Endodermal cell (in vitro differentiated cells): ENCODE measurements at regions not wholly inside any gene's neighbourhood (a gene's known extent, or its start where the extent isn't known, plus 50 kb on each side); places are given as distances from the start of the nearest gene placed in this dataset.

Experiments used
- DNase-seq: peaks from one replicate; pipeline ENCODE4 v3.0.0-alpha.2; 2017
- H3K27ac ChIP-seq: 2 replicates; pipeline ENCODE4 v1.5.1; 2013; ENCODE audit warnings: mild to moderate bottlenecking, low read depth, low read length, moderate library complexity
- H3K27me3 ChIP-seq: 2 replicates; pipeline ENCODE4 v1.6.1; 2013; ENCODE audit warnings: mild to moderate bottlenecking, low read length, moderate library complexity; ENCODE audit not compliant: insufficient read depth, control insufficient read depth, poor library complexity, severe bottlenecking
- H3K36me3 ChIP-seq: 2 replicates; pipeline ENCODE4 v1.7.0; 2013; ENCODE audit warnings: mild to moderate bottlenecking, low read length, moderate library complexity; ENCODE audit not compliant: control insufficient read depth, insufficient read depth
- H3K4me1 ChIP-seq: one replicate; pipeline ENCODE4 v1.7.0; 2013; ENCODE audit warnings: low read length; ENCODE audit not compliant: control insufficient read depth, insufficient read depth
- H3K4me3 ChIP-seq: 2 replicates; pipeline ENCODE4 v1.5.1; 2013; ENCODE audit warnings: mild to moderate bottlenecking, low read length, moderate library complexity
- H3K9ac ChIP-seq: 2 replicates; pipeline ENCODE4 v1.6.1; 2013; ENCODE audit warnings: mild to moderate bottlenecking, low read length, moderate library complexity; ENCODE audit not compliant: poor library complexity, severe bottlenecking; ENCODE audit errors: extremely low read depth
- H3K9me3 ChIP-seq: 2 replicates; pipeline ENCODE4 v1.6.1; 2013; ENCODE audit warnings: mild to moderate bottlenecking, low read length, moderate library complexity; ENCODE audit not compliant: control insufficient read depth
- H3K27ac Mint-ChIP-seq: 2 replicates; pipeline ENCODE4 v1.8.0; 2020; ENCODE audit warnings: mixed read lengths
- H3K27me3 Mint-ChIP-seq: 2 replicates; pipeline ENCODE4 v1.8.0; 2021; ENCODE audit warnings: mild to moderate bottlenecking, mixed read lengths; ENCODE audit not compliant: insufficient read depth
- H3K36me3 Mint-ChIP-seq: 2 replicates; pipeline ENCODE4 v1.8.0; 2020; ENCODE audit warnings: low read depth, mixed read lengths
- H3K4me1 Mint-ChIP-seq: 2 replicates; pipeline ENCODE4 v1.8.0; 2020; ENCODE audit warnings: mixed read lengths
- H3K4me3 Mint-ChIP-seq: 2 replicates; pipeline ENCODE4 v1.8.0; 2020; ENCODE audit warnings: mild to moderate bottlenecking, moderate library complexity, mixed read lengths
- H3K9me3 Mint-ChIP-seq: 2 replicates; pipeline ENCODE4 v1.8.0; 2020; ENCODE audit warnings: mild to moderate bottlenecking, mixed read lengths
- CTCF ChIP-seq: fragments of 200-600 bp; sonication (generic); conservative IDR thresholded peaks from 2 replicates; pipeline ENCODE4 v1.5.0; 2021; ENCODE audit warnings: antibody characterized with exemption, mild to moderate bottlenecking
- WGBS, 2 experiments: methylation state at CpG; one replicate each; pipeline versions ENCODE4 v1.1.5 to v1.1.7; 2013; ENCODE audit warnings: missing lambda C conversion rate in 2 of 2, mixed read lengths in 1 of 2; ENCODE audit not compliant: insufficient coverage in 1 of 2, insufficient read length in 1 of 2; 5-methylcytosine and 5-hydroxymethylcytosine counted together

DNA sequence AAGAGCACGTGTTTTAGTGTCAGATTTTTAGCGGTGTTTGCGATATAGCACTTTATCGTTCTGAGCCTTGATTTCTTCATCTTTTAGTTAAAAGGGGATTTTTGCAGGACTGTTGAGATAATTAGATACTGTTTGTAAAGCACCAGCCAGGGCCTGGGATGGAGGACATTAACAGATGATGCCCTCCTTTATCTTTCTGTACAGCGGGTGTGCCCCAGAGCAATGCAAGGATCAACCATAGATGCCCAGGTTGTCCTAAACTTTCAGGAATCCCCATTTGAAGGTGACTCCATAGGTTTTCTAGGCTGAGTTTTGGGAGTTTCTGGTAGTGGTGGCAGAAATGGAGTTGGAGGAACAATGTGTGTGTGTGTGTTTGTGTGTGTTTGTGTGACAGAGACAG, 97.0 kb upstream of the SPRED2 start:
- no peak overlapping the region for H3K9ac ChIP-seq
- H3K9me3 Mint-ChIP-seq: no peaks in the 10 kb centered on the region
- no peak overlapping the region for H3K27ac Mint-ChIP-seq
- no peaks in the 10 kb centered on the region for H3K36me3 ChIP-seq
- no peak overlapping the region for H3K27ac ChIP-seq
- H3K27me3 Mint-ChIP-seq: peaks cover 14% of the 10 kb centered on the region
- no peaks in the 10 kb centered on the region for H3K36me3 Mint-ChIP-seq
- peaks cover 24% of the 10 kb centered on the region for H3K4me1 Mint-ChIP-seq
- no peak for DNase-seq
- no peaks in the 10 kb centered on the region for H3K27me3 ChIP-seq
- WGBS, 2 experiments: 96 to 98% methylated on average over 5 of the region's 5 CpGs
- H3K4me1 ChIP-seq: peaks cover 10% of the 10 kb centered on the region
- H3K4me3 Mint-ChIP-seq: no peak overlapping the region
- no peak overlapping the region for H3K4me3 ChIP-seq
- TF ChIP-seq CTCF: no peak
- no peaks in the 10 kb centered on the region for H3K9me3 ChIP-seq

DNA sequence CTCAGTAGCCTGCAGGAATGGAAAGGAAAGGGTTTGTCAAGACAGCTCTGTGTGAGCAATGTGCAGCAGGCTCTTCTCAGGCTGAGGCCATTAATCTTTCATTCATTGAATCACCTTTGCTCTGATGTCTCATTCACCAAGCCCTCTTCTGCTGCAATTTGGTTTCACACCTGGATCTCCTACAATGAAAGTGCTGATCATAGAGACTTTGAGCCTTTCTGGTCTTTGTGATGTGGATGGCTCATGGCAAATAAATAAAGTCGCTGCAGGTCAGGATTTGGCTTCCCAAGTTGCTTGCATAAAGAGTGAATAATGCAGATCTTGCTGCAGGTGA, 95.8 kb upstream of the SPRED2 start:
- H3K27ac ChIP-seq: no peak overlapping the region
- H3K4me1 Mint-ChIP-seq: peaks cover 24% of the 10 kb centered on the region
- peaks cover 10% of the 10 kb centered on the region for H3K4me1 ChIP-seq
- H3K9me3 Mint-ChIP-seq: no peaks in the 10 kb centered on the region
- no peak overlapping the region for H3K4me3 ChIP-seq
- H3K36me3 ChIP-seq: no peaks in the 10 kb centered on the region
- no peaks in the 10 kb centered on the region for H3K36me3 Mint-ChIP-seq
- no peak overlapping the region for H3K4me3 Mint-ChIP-seq
- H3K9ac ChIP-seq: no peak overlapping the region
- no peak for DNase-seq
- no peaks in the 10 kb centered on the region for H3K9me3 ChIP-seq
- no peak overlapping the region for H3K27ac Mint-ChIP-seq
- H3K27me3 ChIP-seq: no peaks in the 10 kb centered on the region
- no peak for TF ChIP-seq CTCF
- WGBS, 2 experiments: 98% methylated on average over 1 of the region's 1 CpG; no CpG with 5 or more reads in 1 of the 2 experiments
- H3K27me3 Mint-ChIP-seq: peaks cover 14% of the 10 kb centered on the region

DNA sequence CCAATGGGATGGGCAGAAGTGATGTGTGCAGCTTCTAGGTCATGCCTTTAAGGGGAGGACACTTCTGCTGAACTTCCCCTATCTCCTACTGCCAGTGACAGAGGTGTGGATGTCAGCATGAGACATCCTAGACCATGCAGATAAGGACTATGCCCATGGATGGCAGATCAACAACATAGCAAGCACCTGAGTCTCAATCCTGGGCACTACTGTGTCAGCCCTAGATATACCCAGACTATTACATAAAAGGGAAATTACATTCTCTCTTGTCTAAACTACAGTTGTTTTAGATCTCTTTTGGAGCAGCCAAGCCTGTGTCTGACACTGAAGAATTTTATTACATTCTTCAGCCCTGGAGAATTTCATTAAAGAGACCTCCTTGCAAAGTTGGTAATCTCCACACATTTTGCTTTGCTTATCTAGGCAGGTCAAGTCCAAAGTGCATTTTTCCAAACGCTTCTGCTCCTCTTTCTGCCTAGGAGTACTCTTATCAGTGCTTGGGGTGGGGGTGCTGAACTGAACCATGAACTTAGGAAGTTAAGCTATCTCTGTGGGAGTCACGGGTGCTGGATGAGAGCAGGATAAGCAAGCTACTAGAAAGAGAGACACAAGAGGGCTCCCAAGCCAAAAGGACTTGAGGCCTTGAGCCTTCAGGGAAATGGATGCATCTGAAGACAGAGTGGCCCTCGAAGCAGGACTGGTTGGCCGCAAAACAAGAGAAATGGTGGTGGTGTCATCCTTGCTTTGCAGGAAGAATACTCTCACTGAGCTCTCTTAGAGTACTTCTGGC, 95.2 kb upstream of the SPRED2 start:
- no peak overlapping the region for H3K9ac ChIP-seq
- no peak overlapping the region for H3K4me3 ChIP-seq
- no peak overlapping the region for H3K27ac ChIP-seq
- H3K36me3 ChIP-seq: no peaks in the 10 kb centered on the region
- Mint-ChIP-seq H3K27me3 (peaks cover 14% of the 10 kb centered on the region), H3K9me3 (no peaks in the 10 kb centered on the region), H3K27ac (peak overlapping the region; percentile 58), H3K4me3 (no peak overlapping the region), H3K4me1 (peaks cover 22% of the 10 kb centered on the region), H3K36me3 (no peaks in the 10 kb centered on the region)
- peaks cover 10% of the 10 kb centered on the region for H3K4me1 ChIP-seq
- peak; percentile 28 for TF ChIP-seq CTCF
- H3K9me3 ChIP-seq: no peaks in the 10 kb centered on the region
- 66 to 81% methylated on average over 4 of the region's 4 CpGs for WGBS, 2 experiments
- DNase-seq: peak; percentile 61
- no peaks in the 10 kb centered on the region for H3K27me3 ChIP-seq
